ENCODE measurements at regions not wholly inside any gene's neighbourhood (a gene's known extent, or its start where the extent isn't known, plus 50 kb on each side); places are given as distances from the start of the nearest gene placed in this dataset.

GRCh38 chr3:94513600-94513999, 450.7 kb downstream of the NSUN3 start:
- Mint-ChIP-seq H3K4me1 (ENCODE audit: low read depth) (no peaks in the 10 kb centered on the region), H3K27me3 (ENCODE audit: low read depth) (no peaks in the 10 kb centered on the region), H3K9me3 (ENCODE audit: low read depth) (no peaks in the 10 kb centered on the region), H3K36me3 (ENCODE audit: low read depth) (no peaks in the 10 kb centered on the region), H3K27ac (ENCODE audit: unreplicated experiment) (no peak overlapping the region), H3K4me3 (ENCODE audit: unreplicated experiment) (no peak overlapping the region)
- no peak for DNase-seq (ENCODE audit: low spot score)
- TF ChIP-seq CTCF (IDR thresholded peaks at IDR 0.05) = no peak

DNA sequence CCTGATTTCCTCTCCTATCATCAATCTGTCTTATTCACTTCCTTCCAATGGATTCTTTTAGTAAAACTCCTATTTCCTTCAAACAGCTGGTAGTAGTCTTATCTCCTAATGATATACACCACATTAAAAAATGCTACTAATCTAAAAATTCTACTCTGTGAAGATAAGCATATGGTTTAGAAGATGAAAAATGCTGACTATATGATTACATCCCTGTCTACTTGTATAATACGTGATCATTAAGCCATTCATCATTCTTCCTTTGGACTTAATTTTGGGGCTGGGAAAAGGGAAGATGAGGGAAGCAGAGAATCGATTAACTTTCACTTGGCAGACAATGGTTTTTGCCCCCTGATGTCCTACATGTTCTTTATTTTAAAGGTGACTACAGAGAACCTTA, 453.1 kb downstream of the NSUN3 start:
- no peak overlapping the region for H3K27ac Mint-ChIP-seq (ENCODE audit: unreplicated experiment)
- H3K4me3 Mint-ChIP-seq (ENCODE audit: unreplicated experiment) = no peak overlapping the region
- no peak for TF ChIP-seq CTCF (IDR thresholded peaks at IDR 0.05)
- no peaks in the 10 kb centered on the region for H3K9me3 Mint-ChIP-seq (ENCODE audit: low read depth)
- DNase-seq (ENCODE audit: low spot score) = no peak
- no peaks in the 10 kb centered on the region for H3K27me3 Mint-ChIP-seq (ENCODE audit: low read depth)
- no peaks in the 10 kb centered on the region for H3K4me1 Mint-ChIP-seq (ENCODE audit: low read depth)
- no peaks in the 10 kb centered on the region for H3K36me3 Mint-ChIP-seq (ENCODE audit: low read depth)

- H3K4me1 Mint-ChIP-seq (ENCODE audit: low read depth) = peaks cover 3% of the 10 kb centered on the region
- H3K36me3 Mint-ChIP-seq (ENCODE audit: low read depth) = no peaks in the 10 kb centered on the region
- H3K9me3 Mint-ChIP-seq (ENCODE audit: low read depth) = no peaks in the 10 kb centered on the region
- no peak for DNase-seq (ENCODE audit: low spot score)
- no peak for TF ChIP-seq CTCF (IDR thresholded peaks at IDR 0.05)
- no peak overlapping the region for H3K27ac Mint-ChIP-seq (ENCODE audit: unreplicated experiment)
- H3K27me3 Mint-ChIP-seq (ENCODE audit: low read depth) = no peaks in the 10 kb centered on the region
- no peak overlapping the region for H3K4me3 Mint-ChIP-seq (ENCODE audit: unreplicated experiment)
Measured at GRCh38 chr3:94520364-94520763, 457.5 kb downstream of the NSUN3 start.

DNA sequence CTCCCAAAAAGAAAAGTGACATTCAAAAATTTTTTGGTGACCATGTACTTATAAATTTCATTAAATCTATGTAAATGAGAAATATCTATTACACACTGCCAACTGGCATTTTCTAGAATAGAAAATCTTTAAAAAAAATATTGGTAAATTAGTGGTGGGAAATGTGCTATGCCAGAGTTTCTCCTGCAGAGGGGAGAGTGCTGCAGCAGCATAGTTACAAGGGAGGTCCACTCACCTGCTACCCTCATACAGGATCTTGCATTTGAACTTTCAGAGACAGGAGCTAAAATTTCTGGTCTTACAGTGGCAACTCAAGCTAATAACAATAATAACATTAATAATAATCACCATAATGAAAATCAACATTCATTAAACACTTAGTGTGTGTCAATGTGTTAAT, 459.6 kb downstream of the NSUN3 start:
- peak; percentile 69 for TF ChIP-seq CTCF (IDR thresholded peaks at IDR 0.05)
- Mint-ChIP-seq H3K27ac (ENCODE audit: unreplicated experiment) (no peak overlapping the region), H3K9me3 (ENCODE audit: low read depth) (no peaks in the 10 kb centered on the region)

GRCh38 chr3:94524102-94524919, 461.4 kb downstream of the NSUN3 start:
- no peak overlapping the region for H3K4me3 Mint-ChIP-seq (ENCODE audit: unreplicated experiment)
- H3K36me3 Mint-ChIP-seq (ENCODE audit: low read depth) = no peaks in the 10 kb centered on the region
- H3K9me3 Mint-ChIP-seq (ENCODE audit: low read depth) = no peaks in the 10 kb centered on the region
- DNase-seq (ENCODE audit: low spot score) = peak; percentile 24
- no peaks in the 10 kb centered on the region for H3K27me3 Mint-ChIP-seq (ENCODE audit: low read depth)
- TF ChIP-seq CTCF (IDR thresholded peaks at IDR 0.05) = no peak
- peaks cover 3% of the 10 kb centered on the region for H3K4me1 Mint-ChIP-seq (ENCODE audit: low read depth)
- no peak overlapping the region for H3K27ac Mint-ChIP-seq (ENCODE audit: unreplicated experiment)

More for the DNA sequence above, 459.6 kb downstream of the NSUN3 start:
- no peak for DNase-seq (ENCODE audit: low spot score)
- peaks cover 3% of the 10 kb centered on the region for H3K4me1 Mint-ChIP-seq (ENCODE audit: low read depth)
- H3K4me3 Mint-ChIP-seq (ENCODE audit: unreplicated experiment) = no peak overlapping the region
- no peaks in the 10 kb centered on the region for H3K27me3 Mint-ChIP-seq (ENCODE audit: low read depth)
- H3K36me3 Mint-ChIP-seq (ENCODE audit: low read depth) = no peaks in the 10 kb centered on the region

Measured in chondrocyte (in vitro differentiated cells).